Naive B cell (primary cell): ENCODE measurements at regions not wholly inside any gene's neighbourhood (a gene's known extent, or its start where the extent isn't known, plus 50 kb on each side); places are given as distances from the start of the nearest gene placed in this dataset.

Experiments
- ATAC-seq, 2 donors: fragments of 150-1000 bp; cut with Tn5 transposase; 2 replicates each; pipeline ENCODE4 v1.10.0; 2021; ENCODE audit warnings: low read depth in 2 of 2, mild to moderate bottlenecking in 2 of 2, moderate library complexity in 2 of 2
- DNase-seq: peaks from one replicate; pipeline ENCODE4 v3.0.0; 2022
- H3K27ac Mint-ChIP-seq, 6 donors: one replicate each; pipeline ENCODE4 v1.8.0; 2020 to 2022; ENCODE audit warnings: mild to moderate bottlenecking in 6 of 6, mixed read lengths in 6 of 6, moderate library complexity in 5 of 6, inconsistent platforms in 2 of 6
- H3K27me3 Mint-ChIP-seq, 3 donors: one replicate each; pipeline ENCODE4 v1.8.0; 2021 to 2022; ENCODE audit warnings: mixed read lengths in 3 of 3, mild to moderate bottlenecking in 1 of 3
- H3K36me3 Mint-ChIP-seq, 2 donors: one replicate each; pipeline ENCODE4 v1.8.0; 2020 to 2022; ENCODE audit warnings: mixed read lengths in 2 of 2, inconsistent platforms in 1 of 2, mild to moderate bottlenecking in 1 of 2
- H3K4me1 Mint-ChIP-seq, 3 donors: one replicate each; pipeline ENCODE4 v1.8.0; 2020 to 2022; ENCODE audit warnings: mixed read lengths in 3 of 3, inconsistent platforms in 1 of 3, mild to moderate bottlenecking in 1 of 3, moderate library complexity in 1 of 3
- H3K4me3 Mint-ChIP-seq, 8 donors: one replicate each; pipeline ENCODE4 v1.8.0; 2020 to 2022; ENCODE audit warnings: mild to moderate bottlenecking in 8 of 8, mixed read lengths in 8 of 8, moderate library complexity in 8 of 8, inconsistent platforms in 2 of 8
- H3K9me3 Mint-ChIP-seq, 7 donors: one replicate each; pipeline ENCODE4 v1.8.0; 2020 to 2022; ENCODE audit warnings: mixed read lengths in 7 of 7, mild to moderate bottlenecking in 5 of 7, inconsistent platforms in 2 of 7, moderate library complexity in 1 of 7

DNA sequence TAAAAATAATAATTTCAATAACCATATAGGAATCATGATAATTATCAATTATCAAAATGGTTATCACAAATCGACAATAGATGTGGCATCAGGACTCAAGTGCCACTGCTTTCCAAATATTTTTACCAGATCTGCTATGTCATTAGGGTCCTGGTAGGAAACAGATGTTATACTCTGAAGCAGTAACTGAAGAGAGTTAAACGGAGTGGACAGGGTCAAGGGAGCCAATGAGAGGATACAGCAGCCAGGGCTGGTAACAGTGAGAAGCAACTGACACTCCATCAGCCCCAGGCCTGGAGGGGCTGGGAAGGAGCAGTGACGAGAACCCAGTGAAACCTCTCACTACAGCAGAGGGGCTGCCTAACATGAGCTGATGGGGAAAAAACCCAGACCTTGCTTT, 322.4 kb downstream of the NPR3 start:
- H3K4me1 Mint-ChIP-seq: no peaks in the 10 kb centered on the region
- no peak overlapping the region for H3K4me3 Mint-ChIP-seq
- H3K9me3 Mint-ChIP-seq: peaks cover 0 to 9% (median 2%) of the 10 kb centered on the region in 7 donors
- no peaks in the 10 kb centered on the region for H3K27me3 Mint-ChIP-seq
- ATAC-seq (no peak), DNase-seq (no peak)
- H3K36me3 Mint-ChIP-seq: no peaks in the 10 kb centered on the region
- no peak overlapping the region for H3K27ac Mint-ChIP-seq

DNA sequence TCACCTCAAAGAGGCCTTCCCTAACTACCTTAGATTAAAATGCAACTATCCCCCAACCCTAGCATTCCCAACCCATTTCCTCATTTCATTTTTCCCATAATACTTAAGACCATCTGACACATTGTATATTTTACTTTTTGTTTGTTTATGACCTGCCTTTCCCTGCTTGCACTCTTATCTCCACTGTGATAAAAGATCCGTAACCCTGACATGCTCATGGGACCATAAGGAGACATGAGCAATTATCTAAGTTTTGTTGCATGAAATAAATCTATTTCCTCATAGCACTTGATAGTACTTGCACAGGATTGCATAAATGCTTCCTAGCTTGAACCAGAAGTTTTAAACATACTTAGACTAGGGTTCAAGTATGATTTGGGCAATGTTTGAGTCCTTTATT, 323.7 kb downstream of the NPR3 start:
- Mint-ChIP-seq H3K36me3 (no peaks in the 10 kb centered on the region), H3K4me1 (no peaks in the 10 kb centered on the region), H3K4me3 (no peak overlapping the region), H3K27ac (no peak overlapping the region), H3K27me3 (no peaks in the 10 kb centered on the region), H3K9me3 (peaks cover 0 to 6% (median 0%) of the 10 kb centered on the region in 7 donors)
- no peak for ATAC-seq
- no peak for DNase-seq

DNA sequence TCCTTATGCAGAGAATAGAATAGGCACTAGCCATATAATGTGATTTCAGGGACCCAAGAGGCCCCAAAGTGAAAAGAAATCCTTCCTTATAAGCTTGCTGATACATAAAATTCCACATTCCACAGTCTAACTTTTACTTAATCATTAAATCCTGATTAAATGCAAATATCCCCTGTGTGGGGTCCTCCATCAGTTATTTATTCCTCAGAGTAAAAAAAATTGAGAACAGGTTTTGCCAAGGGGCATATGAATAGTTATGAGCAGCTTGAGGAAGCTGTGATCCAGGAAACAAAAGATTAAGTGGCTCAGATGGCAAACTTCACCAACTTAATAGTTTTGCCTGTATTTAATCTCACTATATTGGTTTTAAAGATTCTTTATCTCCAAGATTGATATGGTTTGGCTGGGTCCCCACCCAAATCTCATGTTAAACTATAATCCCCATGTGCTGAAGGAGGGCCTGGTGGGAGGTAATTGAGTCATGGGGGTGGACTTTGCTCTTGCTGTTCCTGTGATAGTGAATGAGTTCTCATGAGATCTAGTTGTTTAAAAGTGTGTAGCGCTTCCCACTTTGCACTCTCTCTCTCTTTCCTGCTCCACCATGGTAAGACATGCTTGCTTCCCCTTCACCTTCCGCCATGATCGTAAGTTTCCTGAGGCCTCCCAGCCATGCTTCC, 324.9 kb downstream of the NPR3 start:
- no peak overlapping the region for H3K27ac Mint-ChIP-seq

DNA sequence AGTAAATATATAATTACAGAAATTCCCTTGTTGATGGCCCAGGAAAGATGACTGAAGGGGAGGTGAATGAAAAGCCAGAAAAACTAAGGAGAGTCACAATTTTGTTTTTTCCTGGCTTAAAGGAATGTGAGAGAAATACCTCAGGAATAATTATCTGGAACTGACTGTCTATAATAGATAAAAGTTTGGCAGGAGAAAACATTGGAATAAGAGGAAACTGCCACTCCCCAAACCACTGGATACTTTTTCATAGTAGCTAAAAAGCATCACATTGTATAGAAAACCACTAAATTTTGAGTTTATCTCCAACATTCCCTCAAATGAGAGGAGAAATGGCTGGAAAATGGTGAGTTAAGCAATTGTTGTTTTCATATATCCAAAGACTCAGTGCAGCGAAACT, 326.0 kb downstream of the NPR3 start:
- H3K36me3 Mint-ChIP-seq: no peaks in the 10 kb centered on the region
- no peaks in the 10 kb centered on the region for H3K27me3 Mint-ChIP-seq
- no peak overlapping the region for H3K27ac Mint-ChIP-seq
- DNase-seq (no peak), ATAC-seq (no peak)
- H3K4me3 Mint-ChIP-seq: no peak overlapping the region
- no peaks in the 10 kb centered on the region for H3K4me1 Mint-ChIP-seq
- H3K9me3 Mint-ChIP-seq: peaks cover 0 to 8% (median 8%) of the 10 kb centered on the region in 7 donors

More for the DNA sequence above, 324.9 kb downstream of the NPR3 start:
- H3K4me3 Mint-ChIP-seq: no peak overlapping the region
- H3K9me3 Mint-ChIP-seq: peaks cover 0 to 8% (median 2%) of the 10 kb centered on the region in 7 donors
- no peaks in the 10 kb centered on the region for H3K27me3 Mint-ChIP-seq
- DNase-seq: no peak
- ATAC-seq: no peak
- H3K4me1 Mint-ChIP-seq: no peaks in the 10 kb centered on the region
- no peaks in the 10 kb centered on the region for H3K36me3 Mint-ChIP-seq

DNA sequence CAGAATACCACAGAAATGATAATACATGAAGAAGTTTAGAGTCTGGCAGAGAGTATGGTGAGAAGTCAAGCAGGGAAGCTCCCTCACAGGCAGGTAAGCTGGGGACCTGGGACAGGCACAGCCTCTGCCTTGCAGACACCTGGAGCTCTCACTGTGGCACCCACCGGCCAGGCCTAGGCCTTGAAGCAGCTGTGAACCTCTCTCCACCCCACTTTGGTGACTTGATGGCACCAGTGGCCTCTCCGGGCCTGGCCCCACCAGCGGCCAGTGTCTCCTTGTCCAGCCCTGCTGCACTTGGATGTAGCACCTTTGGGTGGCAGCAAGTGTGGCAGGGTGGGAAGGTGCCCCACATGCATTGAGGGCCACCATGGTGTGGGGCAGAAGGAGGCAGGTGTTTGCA, 330.5 kb downstream of the NPR3 start:
- no peak overlapping the region for H3K4me3 Mint-ChIP-seq
- peaks cover 0 to 5% (median 0%) of the 10 kb centered on the region in 3 donors for H3K27me3 Mint-ChIP-seq
- peaks cover 0 to 12% (median 7%) of the 10 kb centered on the region in 7 donors for H3K9me3 Mint-ChIP-seq
- ATAC-seq (no peak), DNase-seq (no peak)
- H3K36me3 Mint-ChIP-seq: no peaks in the 10 kb centered on the region
- no peaks in the 10 kb centered on the region for H3K4me1 Mint-ChIP-seq
- no peak overlapping the region for H3K27ac Mint-ChIP-seq

DNA sequence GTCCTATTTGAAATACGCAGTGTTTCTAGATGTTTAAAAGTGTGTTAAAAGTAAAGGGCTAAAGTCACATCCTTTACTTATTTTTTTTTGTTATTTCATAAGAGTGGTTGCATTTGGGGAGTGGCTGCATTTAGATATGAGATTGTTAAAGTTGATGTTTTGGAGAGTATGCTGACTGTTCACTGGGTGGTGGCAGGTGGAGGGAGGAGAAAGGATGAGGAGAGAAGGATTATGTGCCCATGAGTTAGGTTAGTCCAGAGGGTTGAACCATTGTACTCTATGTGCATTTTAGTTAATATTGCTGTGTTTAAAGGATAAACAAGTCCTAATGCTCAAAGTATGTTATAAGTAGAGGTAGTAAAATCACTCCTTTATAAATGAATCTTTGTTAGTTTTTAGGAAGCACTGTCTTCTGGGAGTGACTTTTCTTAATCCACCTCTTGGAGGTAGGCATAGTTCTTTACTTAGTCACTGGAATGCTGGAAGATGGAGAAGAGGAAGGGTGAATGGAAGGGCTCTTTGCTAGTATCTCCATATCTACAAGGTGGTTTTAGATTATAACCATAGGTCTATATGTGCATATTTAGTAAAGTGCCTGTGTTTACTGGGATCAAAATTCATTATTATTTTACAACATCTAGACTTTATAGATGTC, 332.3 kb downstream of the NPR3 start:
- Mint-ChIP-seq H3K4me1 (no peaks in the 10 kb centered on the region), H3K27me3 (peaks cover 0 to 5% (median 0%) of the 10 kb centered on the region in 3 donors), H3K27ac (no peak overlapping the region), H3K4me3 (no peak overlapping the region), H3K9me3 (peaks cover 0 to 12% (median 7%) of the 10 kb centered on the region in 7 donors), H3K36me3 (no peaks in the 10 kb centered on the region)
- DNase-seq (no peak), ATAC-seq (no peak)

DNA sequence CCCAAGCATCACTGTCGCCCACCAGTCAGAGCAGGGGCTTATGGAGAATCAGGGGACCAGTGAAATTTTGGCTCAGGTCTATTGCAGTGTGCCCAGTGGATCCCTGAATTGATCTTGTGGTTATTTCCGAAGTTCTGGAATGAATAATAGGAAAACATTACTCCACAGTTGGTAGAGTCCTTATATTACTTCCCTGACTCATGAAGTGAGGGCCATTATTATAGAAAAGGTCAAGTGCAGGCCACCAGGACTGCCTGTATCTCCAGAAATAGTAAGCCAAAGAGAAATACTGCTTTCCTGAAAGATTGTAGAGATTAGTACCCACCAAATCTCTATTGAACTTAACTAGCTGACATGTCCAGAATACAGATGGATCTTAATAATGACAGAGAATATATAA, 335.0 kb downstream of the NPR3 start:
- no peak for DNase-seq
- peaks cover 0 to 5% (median 0%) of the 10 kb centered on the region in 3 donors for H3K27me3 Mint-ChIP-seq
- peaks cover 0 to 9% (median 4%) of the 10 kb centered on the region in 7 donors for H3K9me3 Mint-ChIP-seq
- no peak overlapping the region for H3K4me3 Mint-ChIP-seq
- H3K27ac Mint-ChIP-seq: no peak overlapping the region
- H3K4me1 Mint-ChIP-seq: no peaks in the 10 kb centered on the region
- no peaks in the 10 kb centered on the region for H3K36me3 Mint-ChIP-seq
- ATAC-seq: no peak

DNA sequence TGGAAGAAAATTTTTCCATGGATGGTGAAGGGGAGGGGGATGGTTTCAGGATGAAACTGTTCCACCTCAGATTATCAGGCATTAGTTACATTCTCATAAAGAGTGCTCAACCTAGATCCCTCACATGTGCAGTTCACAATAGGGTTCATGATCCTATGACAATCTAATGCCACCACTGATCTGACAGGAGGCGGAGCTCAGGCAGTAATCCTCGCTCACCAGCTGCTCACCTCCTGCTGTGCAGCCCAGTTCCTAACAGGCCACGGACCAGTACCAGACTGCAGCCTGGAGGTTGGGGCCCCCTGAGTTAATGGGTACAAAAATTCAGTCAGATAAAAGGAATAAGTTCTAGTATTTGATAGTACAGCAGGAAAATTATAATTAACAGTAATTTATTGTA, 337.2 kb downstream of the NPR3 start:
- Mint-ChIP-seq H3K4me3 (no peak overlapping the region), H3K36me3 (no peaks in the 10 kb centered on the region), H3K27me3 (peaks cover 0 to 5% (median 0%) of the 10 kb centered on the region in 3 donors)

DNA sequence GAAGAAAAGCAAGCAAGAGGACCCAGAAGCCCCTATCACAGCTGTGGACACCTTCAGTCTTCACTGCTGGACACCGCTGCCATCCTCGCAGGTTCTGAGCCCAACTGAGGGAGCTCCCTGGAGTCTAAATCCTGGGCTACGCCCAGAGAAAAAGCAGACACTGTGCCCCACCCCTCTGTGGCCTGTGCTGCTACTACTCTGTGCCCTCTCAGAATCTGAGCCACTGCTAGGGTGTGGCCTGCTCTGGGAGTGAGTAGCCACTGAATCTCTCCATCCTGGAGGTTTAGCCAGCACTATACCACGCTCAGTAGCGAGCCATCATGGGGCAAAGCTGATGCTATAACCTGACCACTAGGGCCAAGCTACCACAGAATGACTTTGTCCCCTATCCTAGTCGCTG, 338.2 kb downstream of the NPR3 start:
- ATAC-seq: no peak
- Mint-ChIP-seq H3K4me1 (no peaks in the 10 kb centered on the region), H3K4me3 (no peak overlapping the region), H3K27me3 (peaks cover 0 to 5% (median 0%) of the 10 kb centered on the region in 3 donors), H3K9me3 (peaks cover 2 to 17% (median 7%) of the 10 kb centered on the region in 7 donors), H3K36me3 (no peaks in the 10 kb centered on the region), H3K27ac (no peak overlapping the region)
- DNase-seq: no peak

More for the DNA sequence above, 337.2 kb downstream of the NPR3 start:
- DNase-seq: no peak
- Mint-ChIP-seq H3K27ac (no peak overlapping the region), H3K4me1 (no peaks in the 10 kb centered on the region), H3K9me3 (peaks cover 0 to 9% (median 6%) of the 10 kb centered on the region in 7 donors)
- ATAC-seq: no peak

DNA sequence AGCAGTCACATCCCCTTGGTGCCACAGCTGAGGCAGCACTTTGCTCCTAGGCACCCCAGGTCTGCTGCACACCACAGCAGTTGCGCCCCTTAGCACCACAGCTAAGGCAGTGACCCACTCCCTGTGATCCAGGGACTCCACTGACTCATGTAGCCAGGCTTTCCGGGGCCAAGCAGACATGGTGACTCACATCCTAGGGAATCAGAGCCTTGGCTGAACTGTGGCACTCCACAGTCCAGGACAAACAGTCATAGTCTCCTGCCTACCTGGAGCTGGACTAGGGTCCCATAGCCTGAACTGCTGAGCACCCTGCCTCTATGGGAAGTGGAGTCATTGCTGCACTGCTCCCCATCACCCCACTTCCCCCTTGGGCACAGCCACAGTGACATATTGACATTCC, 338.7 kb downstream of the NPR3 start:
- Mint-ChIP-seq H3K4me1 (no peaks in the 10 kb centered on the region), H3K27me3 (peaks cover 0 to 5% (median 0%) of the 10 kb centered on the region in 3 donors), H3K4me3 (no peak overlapping the region), H3K36me3 (no peaks in the 10 kb centered on the region), H3K27ac (no peak overlapping the region), H3K9me3 (peaks cover 2 to 22% (median 7%) of the 10 kb centered on the region in 7 donors)
- no peak for ATAC-seq
- no peak for DNase-seq

DNA sequence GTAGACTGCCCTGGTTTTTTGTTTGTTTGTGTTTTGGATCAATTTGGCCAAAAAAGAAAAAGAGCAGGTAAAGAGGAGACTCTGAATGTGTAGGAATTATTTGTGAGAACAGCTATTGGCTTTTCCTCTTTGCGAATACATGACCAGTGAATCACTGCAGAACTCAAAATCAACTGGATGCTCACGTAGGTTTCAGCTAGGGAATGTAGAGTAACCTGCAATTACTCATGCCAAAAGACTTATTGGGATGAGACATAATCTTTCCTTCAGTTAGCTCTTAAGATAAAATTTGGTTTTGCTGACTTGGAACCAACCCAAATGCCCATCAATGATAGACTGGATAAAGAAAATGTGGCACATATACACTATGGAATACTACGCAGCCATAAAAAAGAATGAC, 348.0 kb downstream of the NPR3 start:
- DNase-seq (no peak), ATAC-seq (no peak)
- H3K27ac Mint-ChIP-seq: no peak overlapping the region
- H3K4me3 Mint-ChIP-seq: no peak overlapping the region
- peaks cover 2 to 31% (median 9%) of the 10 kb centered on the region in 7 donors for H3K9me3 Mint-ChIP-seq
- no peaks in the 10 kb centered on the region for H3K36me3 Mint-ChIP-seq
- no peaks in the 10 kb centered on the region for H3K4me1 Mint-ChIP-seq
- no peaks in the 10 kb centered on the region for H3K27me3 Mint-ChIP-seq

DNA sequence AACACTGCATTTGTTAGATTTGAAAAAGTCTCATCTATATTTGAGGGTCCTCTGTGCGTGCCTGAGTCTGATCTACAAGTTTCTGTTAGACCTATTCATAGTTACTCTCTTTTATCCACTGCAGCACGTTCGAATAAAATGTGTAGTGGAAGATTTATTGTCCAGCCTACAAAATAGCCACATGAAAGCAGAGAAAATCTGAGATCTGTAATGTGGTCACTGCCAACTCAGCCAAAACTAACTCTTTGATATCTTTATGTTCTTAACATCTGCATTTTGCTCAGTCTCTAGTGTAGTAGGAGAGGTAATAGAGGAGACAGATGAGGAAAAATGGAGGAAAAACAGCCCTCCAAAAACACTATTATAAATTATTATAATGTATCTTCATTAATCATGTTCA, 354.0 kb downstream of the NPR3 start:
- no peaks in the 10 kb centered on the region for H3K4me1 Mint-ChIP-seq
- no peak overlapping the region for H3K4me3 Mint-ChIP-seq
- H3K36me3 Mint-ChIP-seq: no peaks in the 10 kb centered on the region
- no peak overlapping the region for H3K27ac Mint-ChIP-seq
- DNase-seq (no peak), ATAC-seq (no peak)
- no peaks in the 10 kb centered on the region for H3K27me3 Mint-ChIP-seq
- peaks cover 0 to 5% (median 0%) of the 10 kb centered on the region in 7 donors for H3K9me3 Mint-ChIP-seq

DNA sequence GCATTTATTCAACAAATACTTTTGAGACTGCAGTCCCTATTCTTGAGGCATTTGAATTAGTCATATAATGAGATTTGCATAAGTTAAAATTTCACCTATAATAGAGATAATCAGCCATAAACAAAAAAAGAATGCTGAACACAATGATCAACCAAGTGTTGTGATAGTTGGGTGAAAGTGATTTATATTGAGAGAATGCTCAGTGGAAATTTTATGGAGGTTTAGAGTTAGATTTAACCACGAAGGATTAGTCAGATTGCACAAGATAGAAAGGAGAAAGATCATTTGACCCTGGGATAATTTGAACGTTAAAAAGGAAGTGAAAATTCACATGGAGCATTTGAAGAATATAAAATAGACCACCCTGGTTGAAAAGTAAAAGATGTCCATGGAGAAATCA, 356.2 kb downstream of the NPR3 start:
- H3K4me3 Mint-ChIP-seq: no peak overlapping the region
- no peaks in the 10 kb centered on the region for H3K4me1 Mint-ChIP-seq
- H3K27ac Mint-ChIP-seq: no peak overlapping the region
- H3K27me3 Mint-ChIP-seq: no peaks in the 10 kb centered on the region
- peaks cover 0 to 2% (median 0%) of the 10 kb centered on the region in 7 donors for H3K9me3 Mint-ChIP-seq
- DNase-seq (no peak), ATAC-seq (no peak)
- no peaks in the 10 kb centered on the region for H3K36me3 Mint-ChIP-seq

DNA sequence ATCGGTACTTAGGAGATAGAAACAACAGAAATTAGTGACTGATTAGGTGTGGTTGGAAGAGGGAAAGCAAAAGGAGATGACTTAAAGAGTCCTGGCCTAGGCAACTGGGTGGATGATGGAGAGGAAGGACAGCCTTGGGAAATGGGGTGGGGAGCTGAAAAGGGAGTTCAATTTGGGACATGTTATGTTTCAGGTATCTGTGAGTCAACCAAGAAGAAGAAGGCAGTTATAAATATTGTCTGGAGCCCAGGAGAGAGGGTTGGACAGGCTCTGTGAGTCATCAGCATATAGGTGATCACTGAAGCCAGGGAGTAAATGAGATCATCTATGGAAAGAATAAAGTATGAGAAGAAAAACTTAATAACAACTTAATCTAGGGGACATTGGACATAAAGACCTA, 357.7 kb downstream of the NPR3 start:
- DNase-seq (no peak), ATAC-seq (no peak)
- Mint-ChIP-seq H3K27me3 (no peaks in the 10 kb centered on the region), H3K36me3 (no peaks in the 10 kb centered on the region), H3K9me3 (peaks cover 0 to 4% (median 0%) of the 10 kb centered on the region in 7 donors), H3K27ac (no peak overlapping the region), H3K4me1 (no peaks in the 10 kb centered on the region), H3K4me3 (no peak overlapping the region)
